Pulmonary artery endothelial cell (primary cell): ENCODE measurements at regions not wholly inside any gene's neighbourhood (a gene's known extent, or its start where the extent isn't known, plus 50 kb on each side); places are given as distances from the start of the nearest gene placed in this dataset.

Experiments
- DNase-seq: peaks from one replicate; pipeline ENCODE4 v3.0.0-alpha.2; 2011; ENCODE audit warnings: low read depth, low spot score

GRCh38 chr15:77769700-77770099, 137.0 kb upstream of the LINGO1 start:
- DNase-seq, result no peak

GRCh38 chr15:77768521-77769078, 135.9 kb upstream of the LINGO1 start:
- DNase-seq, result no peak

- no peak for DNase-seq
Observed at GRCh38 chr15:77768107-77768506, 135.4 kb upstream of the LINGO1 start.

- DNase-seq, result no peak
Observed at GRCh38 chr15:77764095-77764494, 131.4 kb upstream of the LINGO1 start.

- DNase-seq, result no peak
Observed at GRCh38 chr15:77762747-77763355, 130.1 kb upstream of the LINGO1 start.

- no peak for DNase-seq
Observed at GRCh38 chr15:77759896-77760592, 127.3 kb upstream of the LINGO1 start.

GRCh38 chr15:77753939-77754338, 121.2 kb upstream of the LINGO1 start:
- DNase-seq, result no peak

- no peak for DNase-seq
Observed at GRCh38 chr15:77753281-77753873, 120.7 kb upstream of the LINGO1 start.

GRCh38 chr15:77749998-77750540, 117.4 kb upstream of the LINGO1 start:
- no peak for DNase-seq

- DNase-seq, result no peak
Observed at GRCh38 chr15:77749236-77749997, 116.7 kb upstream of the LINGO1 start.

GRCh38 chr15:77748078-77749064, 115.7 kb upstream of the LINGO1 start:
- DNase-seq, result no peak

- no peak for DNase-seq
Observed at GRCh38 chr15:77747175-77748077, 114.7 kb upstream of the LINGO1 start.

GRCh38 chr15:77746254-77747174, 113.8 kb upstream of the LINGO1 start:
- DNase-seq, result no peak

GRCh38 chr15:77744398-77744797, 111.7 kb upstream of the LINGO1 start:
- DNase-seq, result no peak

- no peak for DNase-seq
Observed at GRCh38 chr15:77742570-77742969, 109.9 kb upstream of the LINGO1 start.

GRCh38 chr15:77742127-77742526, 109.4 kb upstream of the LINGO1 start:
- DNase-seq, result no peak

GRCh38 chr15:77741106-77741505, 108.4 kb upstream of the LINGO1 start:
- no peak for DNase-seq
